ENCODE measurements at regions not wholly inside any gene's neighbourhood (a gene's known extent, or its start where the extent isn't known, plus 50 kb on each side); places are given as distances from the start of the nearest gene placed in this dataset.
"Not testable (repeated sequence)": the region's sequence is repeated elsewhere in the genome, so short reads cannot be mapped to it uniquely, and the experiment has no call there.

- in situ Hi-C loops (cut with HindIII; ENCODE audit: low sequenced_read_pairs), result no loop called here
Measured at GRCh38 chr4:38411092-38411491, 252.9 kb upstream of the KLF3 start.

GRCh38 chr4:38411981-38412536 lies 251.9 kb upstream of the KLF3 start:
- no peak overlapping the region for H3K4me3 ChIP-seq (ENCODE audit: low read depth, low read length)
- in situ Hi-C loops (cut with HindIII; ENCODE audit: low sequenced_read_pairs), result no loop called here
- no peak for TF ChIP-seq CTCF (IDR thresholded peaks at IDR 0.05; ENCODE audit: low read depth, low read length)
- DNase-seq (ENCODE audit: low read depth, low spot score), result no peak

More at GRCh38 chr4:38411092-38411491, 252.9 kb upstream of the KLF3 start:
- H3K4me3 ChIP-seq (ENCODE audit: low read depth, low read length), result no peak overlapping the region
- TF ChIP-seq CTCF (IDR thresholded peaks at IDR 0.05; ENCODE audit: low read depth, low read length), result no peak
- no peak for DNase-seq (ENCODE audit: low read depth, low spot score)

DNA sequence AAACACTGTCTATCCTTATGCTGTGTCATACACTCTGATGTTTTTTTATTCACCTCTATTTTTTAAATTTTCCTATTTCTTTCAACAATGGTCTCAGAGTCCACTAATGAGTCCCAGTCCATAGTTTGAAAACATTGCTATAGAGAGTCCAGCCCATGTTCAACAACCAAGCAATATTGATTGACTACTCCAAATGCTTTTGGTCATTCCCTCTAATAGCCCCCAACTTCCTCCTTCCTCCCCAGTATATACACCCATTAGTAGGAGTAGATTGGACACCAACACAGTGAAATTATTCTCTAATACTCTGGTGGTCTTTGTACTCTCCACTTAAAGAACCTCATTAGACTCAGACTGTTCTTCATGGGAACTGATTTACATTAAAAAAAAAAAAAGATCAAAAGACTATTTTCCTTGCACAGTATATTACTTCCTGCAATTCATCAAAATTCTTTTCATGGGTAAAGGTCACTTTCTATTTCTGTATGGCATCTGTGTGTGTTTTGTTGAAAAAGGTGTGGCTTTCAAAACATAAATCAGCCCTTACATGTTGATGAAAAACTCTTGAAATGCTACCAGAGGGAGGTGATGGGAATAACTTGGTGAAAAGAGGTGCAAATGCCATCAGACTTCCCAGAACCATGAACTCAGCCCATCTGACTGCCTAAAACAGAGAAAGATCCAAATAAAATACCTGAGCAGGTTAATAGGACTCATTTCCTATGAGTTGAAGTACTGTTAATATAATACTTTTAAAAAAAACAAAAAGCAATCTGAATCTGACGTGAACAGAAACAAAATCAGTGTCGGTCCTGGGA lies 250.3 kb upstream of the KLF3 start:
- no peak for TF ChIP-seq CTCF (IDR thresholded peaks at IDR 0.05; ENCODE audit: low read depth, low read length)
- no peak overlapping the region for H3K4me3 ChIP-seq (ENCODE audit: low read depth, low read length)
- in situ Hi-C loops (cut with HindIII; ENCODE audit: low sequenced_read_pairs), result no loop called here
- no peak for DNase-seq (ENCODE audit: low read depth, low spot score)

DNA sequence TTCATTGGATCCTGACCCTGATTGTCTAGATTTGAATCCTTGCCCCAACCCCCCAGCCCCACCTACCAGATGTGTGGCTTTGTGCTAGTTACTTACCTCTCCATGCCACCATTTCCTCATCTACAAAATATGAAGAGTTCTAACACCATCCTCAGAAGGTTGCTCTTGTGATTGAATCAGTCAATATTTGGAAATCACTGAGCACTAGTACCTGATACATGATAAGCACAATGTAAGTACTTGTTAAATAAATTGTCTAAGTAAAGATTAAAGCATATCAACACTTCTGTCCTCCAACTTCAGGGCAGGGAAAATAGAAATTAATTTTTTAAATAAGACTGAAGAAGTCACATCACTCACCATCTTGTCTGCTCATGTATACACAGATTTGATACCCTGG lies 249.6 kb upstream of the KLF3 start:
- DNase-seq (ENCODE audit: low read depth, low spot score), result no peak
- TF ChIP-seq CTCF (IDR thresholded peaks at IDR 0.05; ENCODE audit: low read depth, low read length), result no peak
- H3K4me3 ChIP-seq (ENCODE audit: low read depth, low read length), result no peak overlapping the region
- in situ Hi-C loops (cut with HindIII; ENCODE audit: low sequenced_read_pairs), result no loop called here

GRCh38 chr4:38415682-38416081 lies 248.3 kb upstream of the KLF3 start:
- no peak overlapping the region for H3K4me3 ChIP-seq (ENCODE audit: low read depth, low read length)
- no peak for TF ChIP-seq CTCF (IDR thresholded peaks at IDR 0.05; ENCODE audit: low read depth, low read length)
- in situ Hi-C loops (cut with HindIII; ENCODE audit: low sequenced_read_pairs), result no loop called here
- DNase-seq (ENCODE audit: low read depth, low spot score), result no peak

- in situ Hi-C loops (cut with HindIII; ENCODE audit: low sequenced_read_pairs), result no loop called here
- H3K4me3 ChIP-seq (ENCODE audit: low read depth, low read length), result no peak overlapping the region
- TF ChIP-seq CTCF (IDR thresholded peaks at IDR 0.05; ENCODE audit: low read depth, low read length), result no peak
- no peak for DNase-seq (ENCODE audit: low read depth, low spot score)
Measured at GRCh38 chr4:38416450-38417014, 247.5 kb upstream of the KLF3 start.

DNA sequence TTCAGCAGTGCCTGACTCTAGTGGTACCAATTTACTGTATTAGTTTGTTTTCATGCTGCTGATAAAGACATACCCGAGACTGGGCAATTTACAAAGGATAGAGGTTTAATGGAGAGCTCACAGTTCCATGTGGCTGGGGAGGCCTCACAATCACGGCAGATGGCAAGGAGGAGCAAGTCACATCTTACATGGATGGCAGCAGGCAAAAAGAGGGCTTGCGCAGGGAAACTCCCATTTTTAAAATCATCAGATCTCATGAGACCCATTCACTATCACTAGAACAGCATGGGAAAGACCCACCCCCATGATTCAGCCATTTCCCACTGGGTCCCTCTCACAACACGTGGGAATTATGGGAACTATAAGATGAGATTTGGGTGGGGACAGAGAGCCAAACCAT lies 243.7 kb upstream of the KLF3 start:
- in situ Hi-C loops (cut with HindIII; ENCODE audit: low sequenced_read_pairs); DNase-seq (ENCODE audit: low read depth, low spot score): not testable (repeated sequence)

More for the DNA sequence above, 243.7 kb upstream of the KLF3 start:
- not testable (repeated sequence) for H3K4me3 ChIP-seq (ENCODE audit: low read depth, low read length)

Measured in astrocyte of the spinal cord (primary cell).